Body of pancreas (tissue), 4 donors: ENCODE measurements at regions not wholly inside any gene's neighbourhood (a gene's known extent, or its start where the extent isn't known, plus 50 kb on each side); places are given as distances from the start of the nearest gene placed in this dataset.

Experiments used
- CTCF ChIP-seq, 7 experiments: fragments of 450-650 bp in 4 of 7; fragments of 200-600 bp in 3 of 7; sonication (generic) in 3 of 7; IDR thresholded peaks; one replicate each; pipeline ENCODE4 v1.5.1; 2016 to 2019; ENCODE audit warnings: antibody characterized with exemption in 7 of 7
- POLR2A ChIP-seq, 3 donors: fragments of 450-650 bp; IDR thresholded peaks; one replicate each; pipeline ENCODE4 v1.6.1; 2016; ENCODE audit warnings: antibody characterized with exemption in 3 of 3, mild to moderate bottlenecking in 2 of 3

DNA sequence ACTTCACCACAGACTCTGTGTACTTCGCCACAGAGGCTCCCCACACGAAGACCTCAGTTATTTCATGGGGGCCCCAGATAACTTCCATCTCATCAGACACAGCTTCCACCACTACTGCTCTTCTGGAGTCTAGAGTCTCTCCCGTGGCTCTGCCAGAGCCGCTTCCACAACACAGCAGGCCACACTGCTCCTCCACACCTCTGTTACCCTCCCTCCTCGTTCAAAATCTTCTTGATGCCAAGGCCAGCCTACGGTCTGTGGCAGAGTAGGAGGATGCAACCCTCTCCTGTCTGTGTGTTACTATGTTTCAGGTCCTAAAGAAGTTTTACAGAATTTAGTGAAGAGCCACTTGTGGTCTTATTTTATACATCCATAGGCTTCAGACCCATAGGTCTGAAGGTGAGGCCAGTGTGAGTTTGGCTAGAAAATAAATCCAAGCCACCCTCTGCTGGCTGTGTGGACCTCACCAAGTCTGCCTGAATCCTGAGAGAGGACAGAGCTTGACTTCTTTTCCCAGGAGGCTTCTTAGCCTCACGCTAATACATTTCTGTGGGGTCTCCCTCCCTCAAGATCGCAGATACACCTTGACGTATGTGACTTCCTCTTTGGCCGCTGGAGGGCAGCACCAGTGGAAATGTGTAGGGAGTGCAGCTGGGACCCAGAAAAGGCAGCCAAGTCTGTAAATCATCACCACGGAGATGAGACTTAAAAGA, 197.7 kb downstream of the FAXC start:
- peak; percentile 19 to 31 (median 24) for TF ChIP-seq CTCF (IDR thresholded peaks at IDR 0.05)
- TF ChIP-seq POLR2A (IDR thresholded peaks at IDR 0.05): no peak
